Right renal pelvis (tissue), 4 donors: ENCODE measurements at regions not wholly inside any gene's neighbourhood (a gene's known extent, or its start where the extent isn't known, plus 50 kb on each side); places are given as distances from the start of the nearest gene placed in this dataset.

Source experiments
- DNase-seq, 4 donors: peaks; one replicate each; pipeline ENCODE4 v3.0.0-alpha.2; 2013; ENCODE audit warnings: low read depth in 4 of 4, low spot score in 3 of 4, missing footprints in 1 of 4

GRCh38 chr2:67012165-67012564 lies 385.0 kb upstream of the ETAA1 start:
- DNase-seq = no peak

DNA sequence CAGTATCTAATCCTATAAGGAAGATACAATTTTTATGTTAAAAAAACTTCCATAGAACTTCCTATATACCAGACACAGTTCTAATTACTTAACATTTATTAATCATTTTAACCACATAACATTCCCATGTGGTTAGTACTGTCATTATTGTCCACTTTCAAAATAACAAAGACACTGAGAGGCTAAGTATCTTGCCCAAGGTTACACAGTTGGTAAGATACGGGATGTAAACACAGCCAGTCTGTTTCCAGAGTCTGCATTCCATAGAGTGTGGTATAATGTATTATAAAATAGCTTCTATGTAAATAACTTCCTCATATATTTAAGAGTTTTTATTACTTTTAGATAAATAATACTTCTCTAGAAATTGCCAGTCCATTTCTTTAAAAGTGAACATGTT lies 383.3 kb upstream of the ETAA1 start:
- DNase-seq = no peak

- peak in 1 of 4 donors; percentile 15 for DNase-seq
Measured at GRCh38 chr2:67015681-67016080, 381.5 kb upstream of the ETAA1 start.

- DNase-seq = no peak
Measured at GRCh38 chr2:67018301-67018700, 378.8 kb upstream of the ETAA1 start.

GRCh38 chr2:67032076-67032475 lies 365.1 kb upstream of the ETAA1 start:
- DNase-seq = no peak

DNA sequence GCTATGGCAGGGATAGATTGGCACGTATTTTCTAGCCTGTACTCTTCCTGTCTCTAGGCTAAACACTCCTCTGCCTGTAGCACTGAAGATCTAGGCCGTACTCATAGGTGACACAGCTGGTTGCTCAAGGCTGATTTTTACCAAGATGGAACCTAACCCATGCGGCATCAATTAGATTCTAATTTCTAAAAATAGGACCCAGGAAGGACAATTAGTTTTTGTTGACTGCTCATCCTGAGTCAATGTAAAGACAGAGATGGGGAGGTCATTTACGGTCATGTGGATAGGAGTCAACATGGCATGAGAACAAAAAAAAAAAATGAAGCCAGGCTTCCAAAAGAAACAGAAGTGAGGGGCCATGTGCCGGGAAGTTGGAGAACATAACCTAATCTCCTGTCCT lies 360.7 kb upstream of the ETAA1 start:
- no peak for DNase-seq

GRCh38 chr2:67037655-67038054 lies 359.5 kb upstream of the ETAA1 start:
- peak; percentile 51 to 86 (median 70) for DNase-seq

DNA sequence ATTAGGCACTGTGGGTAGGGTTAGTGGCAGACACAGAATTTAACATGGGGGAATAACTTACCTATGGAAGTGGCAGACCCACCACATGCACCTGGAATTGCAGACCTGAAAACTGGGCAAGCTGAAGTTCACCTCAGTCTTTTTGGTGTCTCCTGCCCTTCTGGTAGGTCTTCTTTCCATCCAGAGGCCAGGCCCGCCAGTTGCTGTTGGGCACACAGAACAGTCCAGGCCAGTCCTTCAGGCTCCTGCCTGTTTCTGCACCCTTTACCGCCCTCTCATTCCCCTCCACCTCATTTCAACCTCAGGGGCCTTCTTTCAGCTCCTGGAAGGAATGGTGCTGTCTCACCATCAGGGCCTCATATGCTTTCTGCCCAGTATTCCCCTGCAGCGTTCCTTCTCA lies 358.9 kb upstream of the ETAA1 start:
- DNase-seq = no peak

GRCh38 chr2:67039058-67039457 lies 358.1 kb upstream of the ETAA1 start:
- no peak for DNase-seq

GRCh38 chr2:67039517-67040103 lies 357.5 kb upstream of the ETAA1 start:
- no peak for DNase-seq

- DNase-seq = no peak
Measured at GRCh38 chr2:67041051-67041450, 356.1 kb upstream of the ETAA1 start.

DNA sequence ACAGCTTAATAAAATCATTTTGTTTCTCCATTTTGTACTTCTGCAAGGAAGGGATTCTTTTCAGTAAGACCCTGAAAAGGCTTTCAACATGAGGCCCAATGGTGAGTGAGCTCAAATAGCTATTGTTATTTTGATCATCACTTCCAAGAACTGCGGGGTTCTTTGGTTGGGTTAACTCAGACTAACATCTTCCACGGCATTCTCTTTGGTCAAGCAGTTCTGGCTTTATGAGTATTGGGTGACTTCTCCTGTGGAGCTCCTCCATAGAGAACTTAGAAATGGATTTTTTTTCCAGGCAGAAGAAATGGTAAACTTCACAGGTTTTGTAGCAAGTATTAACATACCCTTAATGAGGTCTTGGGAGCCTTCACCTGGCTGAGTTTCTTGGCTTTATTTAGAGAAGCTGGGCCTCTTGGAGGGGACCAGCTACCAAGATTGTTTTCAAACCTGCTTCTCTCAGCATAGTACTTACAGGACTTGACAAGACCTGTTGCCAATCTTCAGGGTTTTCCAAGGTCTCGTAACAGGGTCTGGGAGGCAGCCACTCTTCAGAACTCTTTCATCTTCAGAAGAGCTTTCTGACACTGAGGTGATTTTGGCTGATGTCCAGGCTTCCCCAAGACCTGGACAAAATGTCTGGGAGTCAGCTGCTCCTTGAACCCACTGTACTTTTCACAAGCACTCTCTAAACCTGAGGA lies 353.2 kb upstream of the ETAA1 start:
- no peak for DNase-seq

DNA sequence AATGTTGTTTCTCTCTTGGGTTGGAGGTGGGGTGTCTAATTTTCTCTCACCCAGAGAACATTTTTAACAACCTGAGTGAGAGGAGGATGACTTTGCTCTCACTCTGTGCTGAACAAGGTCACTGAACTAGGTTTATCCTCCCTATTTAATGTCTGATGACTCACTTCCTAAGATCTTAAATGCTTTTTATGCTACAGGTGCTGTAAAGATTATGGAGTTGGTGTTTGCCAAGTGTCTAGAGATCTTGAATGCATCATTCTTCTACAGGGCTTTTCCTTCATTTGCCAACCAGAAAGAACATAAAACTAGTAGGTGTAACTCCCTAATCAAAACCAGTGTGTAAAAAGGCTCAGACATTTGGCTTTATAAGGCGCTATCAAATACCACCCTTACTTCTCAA lies 350.5 kb upstream of the ETAA1 start:
- no peak for DNase-seq

GRCh38 chr2:67048314-67048713 lies 348.8 kb upstream of the ETAA1 start:
- no peak for DNase-seq

GRCh38 chr2:67050622-67051021 lies 346.5 kb upstream of the ETAA1 start:
- no peak for DNase-seq

DNA sequence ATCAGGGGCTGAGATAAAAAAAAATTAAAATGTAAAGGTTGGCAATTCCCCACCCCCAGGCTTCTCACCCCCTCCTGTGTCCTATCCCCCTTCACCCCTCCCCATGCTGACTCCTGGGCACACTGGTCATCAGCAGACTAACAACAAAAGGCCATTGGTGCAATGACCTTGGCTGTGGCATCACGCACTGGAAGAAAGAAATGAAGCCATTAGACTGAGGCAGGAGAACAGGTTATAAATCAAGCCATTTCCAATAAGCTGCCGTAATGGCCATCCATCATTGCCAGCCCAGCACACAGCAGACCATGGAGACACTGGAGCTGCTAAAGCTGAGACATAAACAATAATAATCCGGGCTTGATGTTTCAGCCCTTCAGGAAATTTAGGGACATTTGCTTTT lies 342.4 kb upstream of the ETAA1 start:
- DNase-seq = no peak

DNA sequence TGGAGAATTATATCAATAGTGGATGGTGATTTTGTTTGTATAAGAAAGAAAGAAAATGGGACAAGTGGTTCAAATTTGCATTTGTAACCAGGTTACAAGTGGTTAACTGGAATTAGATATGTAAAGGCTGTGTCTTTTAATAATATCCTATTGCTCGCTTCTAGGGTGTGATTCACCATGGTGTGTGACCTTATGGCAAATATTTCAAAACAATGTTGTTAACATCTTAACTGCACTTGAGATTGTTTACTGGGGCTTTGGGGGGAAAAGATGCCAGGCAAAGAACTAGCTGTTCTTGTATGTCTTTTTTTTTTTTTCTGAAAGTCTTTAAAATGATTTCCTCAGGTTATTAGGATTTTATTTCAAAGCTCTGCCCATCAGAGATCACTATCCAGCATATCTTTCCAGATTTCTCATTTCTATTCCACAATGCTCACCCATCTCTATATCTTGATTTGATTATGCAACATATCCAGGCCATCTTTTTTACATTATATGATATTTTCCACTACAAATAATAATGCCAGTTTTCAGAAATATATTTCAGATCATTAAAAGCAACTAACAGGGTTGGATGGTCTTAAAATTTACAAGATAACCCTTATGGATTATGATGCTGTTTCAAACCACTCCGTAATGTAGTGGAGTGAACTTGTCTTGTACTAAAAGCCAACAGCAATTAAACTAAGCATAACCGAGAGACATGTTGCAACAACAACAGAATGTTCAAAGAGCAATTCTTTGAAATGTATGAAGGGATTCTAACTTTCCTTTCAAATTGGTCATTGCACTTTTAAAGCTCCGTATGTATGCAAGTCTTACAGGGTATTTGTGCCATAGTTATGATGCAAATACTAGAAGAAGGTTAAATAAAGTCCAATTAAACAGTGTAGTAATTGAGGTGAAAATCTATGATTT lies 341.5 kb upstream of the ETAA1 start:
- DNase-seq = no peak

- no peak for DNase-seq
Measured at GRCh38 chr2:67057123-67057522, 340.0 kb upstream of the ETAA1 start.

DNA sequence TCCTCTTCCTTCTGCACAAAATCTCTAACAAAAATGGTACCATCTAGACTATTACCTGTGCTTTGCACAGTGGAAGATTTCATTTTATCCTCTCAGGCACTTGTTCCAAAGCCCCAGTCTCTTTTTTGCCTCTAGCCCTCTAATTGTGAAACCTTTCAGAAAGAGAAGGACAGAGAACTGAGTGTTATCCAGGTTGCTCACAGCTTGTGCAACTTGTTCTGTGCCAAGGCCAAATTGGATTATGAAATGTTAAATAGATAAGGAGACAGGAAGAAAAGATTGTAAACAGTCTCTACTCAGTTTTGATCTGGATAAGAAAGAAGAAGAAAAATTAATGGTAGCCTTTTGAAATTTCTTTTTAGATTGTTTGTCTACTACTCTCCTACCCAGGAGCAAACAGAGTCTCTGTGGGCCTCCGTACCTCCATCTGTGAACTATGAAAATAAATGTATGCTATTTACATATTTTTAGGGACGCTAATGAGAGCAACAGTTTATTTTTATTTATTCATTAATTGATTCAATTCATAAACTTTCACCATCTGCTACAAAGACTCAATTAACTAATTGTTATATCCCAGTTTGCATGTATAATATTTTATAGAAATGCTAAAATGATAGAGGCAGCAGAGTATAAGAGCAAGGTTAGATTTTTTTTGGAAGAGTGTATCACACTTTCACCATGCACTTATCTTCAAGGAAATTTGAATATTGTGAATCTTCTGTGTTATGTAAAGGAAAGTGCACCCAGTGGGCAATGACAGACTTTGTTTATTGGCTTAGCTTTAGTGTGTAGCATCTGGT lies 339.0 kb upstream of the ETAA1 start:
- DNase-seq = no peak

GRCh38 chr2:67065046-67065445 lies 332.1 kb upstream of the ETAA1 start:
- DNase-seq = no peak

DNA sequence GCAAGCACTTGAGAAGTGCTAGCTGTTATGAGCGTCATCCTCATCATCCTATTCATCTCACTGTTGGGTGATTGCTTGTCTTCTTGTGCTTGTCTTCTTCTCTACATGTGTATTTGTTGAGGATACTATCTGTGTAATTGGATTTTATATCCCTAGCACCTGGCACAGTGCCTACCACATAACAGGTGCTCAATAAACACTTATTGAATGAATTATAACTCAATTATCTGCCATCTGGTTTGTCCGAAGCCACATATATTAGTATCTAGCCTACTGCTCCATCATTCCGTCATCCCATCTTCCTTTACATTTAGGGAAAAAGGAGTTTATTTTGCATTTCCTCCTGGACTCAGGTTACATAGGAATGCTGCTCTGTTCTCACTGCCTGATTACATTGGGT lies 330.4 kb upstream of the ETAA1 start:
- no peak for DNase-seq
